ENCODE measurements at regions not wholly inside any gene's neighbourhood (a gene's known extent, or its start where the extent isn't known, plus 50 kb on each side); places are given as distances from the start of the nearest gene placed in this dataset.

- no peak for DNase-seq (ENCODE audit: low spot score)
- Histone ChIP-seq H3K79me2 (ENCODE audit: insufficient read depth, low read length) (no peaks in the 10 kb centered on the region), H3K4me2 (ENCODE audit: low read depth, low read length) (no peak overlapping the region), H3K9ac (ENCODE audit: insufficient read depth, low read depth, low read length) (no peak overlapping the region), H3K4me1 (ENCODE audit: insufficient read depth, low read length) (no peaks in the 10 kb centered on the region), H2AFZ (ENCODE audit: low read length) (no peak overlapping the region), H3K9me3 (ENCODE audit: low read length) (no peaks in the 10 kb centered on the region), H3K36me3 (replicated peaks in 1 of 2; ENCODE audit: control insufficient read depth in 1 of 2, insufficient read depth in 2 of 2, low read length in 2 of 2) (no peaks in the 10 kb centered on the region), H3K27ac (ENCODE audit: extremely low read length, insufficient read depth, low read length) (no peak overlapping the region), H3K4me3 (replicated peaks in 1 of 3; ENCODE audit: insufficient read depth in 1 of 3, low read depth in 2 of 3, low read length in 3 of 3) (no peak overlapping the region), H4K20me1 (ENCODE audit: insufficient read depth, low read length) (no peaks in the 10 kb centered on the region), H3K27me3 (ENCODE audit: control insufficient read depth in 1 of 2, insufficient read depth in 2 of 2, low read length in 2 of 2) (no peaks in the 10 kb centered on the region)
- ATAC-seq = no peak
- ChIA-PET CTCF (ENCODE audit: low intra/inter-chr PET ratio, low total read pairs) (no interaction called here), POLR2A (no interaction called here)
- FAIRE-seq = no peak
- WGBS (ENCODE audit: low lambda C conversion rate) = 0% methylated on average over 5 of the region's 5 CpGs
- in situ Hi-C loops (cut with HindIII; ENCODE audit: extremely low pct_ligation_motif_present, low pct_unique_long_range_greater_than_20kb) = no loop called here
- no TSS peak for BruUV-seq (replicated peaks)
- TF ChIP-seq MYNN (CRISPR knock-in tag; IDR thresholded peaks at IDR 0.05; ENCODE audit: low read depth) (no peak), CREB1 (IDR thresholded peaks at IDR 0.05) (peak; percentile 52), CREB1 (CRISPR knock-in tag; IDR thresholded peaks at IDR 0.05) (no peak)
- intact Hi-C loops (cut with micrococcal nuclease; ENCODE audit: unreplicated experiment) = no loop called here
Measured at GRCh38 chr12:13834241-13834640, 147.2 kb downstream of the GRIN2B start.

- CTCF ChIA-PET (ENCODE audit: low intra/inter-chr PET ratio, low total read pairs) = no interaction called here
- no TSS peak for BruUV-seq (replicated peaks)
- Histone ChIP-seq H3K9ac (ENCODE audit: insufficient read depth, low read depth, low read length) (no peak overlapping the region), H2AFZ (ENCODE audit: low read length) (no peak overlapping the region), H3K79me2 (ENCODE audit: insufficient read depth, low read length) (no peaks in the 10 kb centered on the region), H3K36me3 (replicated peaks in 1 of 2; ENCODE audit: control insufficient read depth in 1 of 2, insufficient read depth in 2 of 2, low read length in 2 of 2) (no peaks in the 10 kb centered on the region), H3K4me1 (ENCODE audit: insufficient read depth, low read length) (no peaks in the 10 kb centered on the region), H4K20me1 (ENCODE audit: insufficient read depth, low read length) (no peaks in the 10 kb centered on the region), H3K9me3 (ENCODE audit: low read length) (no peaks in the 10 kb centered on the region), H3K27me3 (ENCODE audit: control insufficient read depth in 1 of 2, insufficient read depth in 2 of 2, low read length in 2 of 2) (no peaks in the 10 kb centered on the region), H3K4me2 (ENCODE audit: low read depth, low read length) (no peak overlapping the region), H3K27ac (ENCODE audit: extremely low read length, insufficient read depth, low read length) (no peak overlapping the region), H3K4me3 (replicated peaks in 1 of 3; ENCODE audit: insufficient read depth in 1 of 3, low read depth in 2 of 3, low read length in 3 of 3) (no peak overlapping the region)
- WGBS (ENCODE audit: low lambda C conversion rate) = 8% methylated on average over 7 of the region's 7 CpGs
- FAIRE-seq (no peak), ATAC-seq (peak; percentile 43; the same call in 1 of the 3 replicates), DNase-seq (ENCODE audit: low spot score) (no peak)
- intact Hi-C loops (cut with micrococcal nuclease; ENCODE audit: unreplicated experiment) = no loop called here
- POLR2A ChIA-PET = no interaction called here
- in situ Hi-C loops (cut with HindIII; ENCODE audit: extremely low pct_ligation_motif_present, low pct_unique_long_range_greater_than_20kb) = no loop called here
- TF ChIP-seq, protein P1, sequence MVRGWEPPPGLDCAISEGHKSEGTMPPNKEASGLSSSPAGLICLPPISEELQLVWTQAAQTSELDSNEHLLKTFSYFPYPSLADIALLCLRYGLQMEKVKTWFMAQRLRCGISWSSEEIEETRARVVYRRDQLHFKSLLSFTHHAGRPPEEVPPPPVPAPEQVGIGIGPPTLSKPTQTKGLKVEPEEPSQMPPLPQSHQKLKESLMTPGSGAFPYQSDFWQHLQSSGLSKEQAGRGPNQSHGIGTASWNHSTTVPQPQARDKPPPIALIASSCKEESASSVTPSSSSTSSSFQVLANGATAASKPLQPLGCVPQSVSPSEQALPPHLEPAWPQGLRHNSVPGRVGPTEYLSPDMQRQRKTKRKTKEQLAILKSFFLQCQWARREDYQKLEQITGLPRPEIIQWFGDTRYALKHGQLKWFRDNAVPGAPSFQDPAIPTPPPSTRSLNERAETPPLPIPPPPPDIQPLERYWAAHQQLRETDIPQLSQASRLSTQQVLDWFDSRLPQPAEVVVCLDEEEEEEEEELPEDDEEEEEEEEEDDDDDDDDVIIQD (CRISPR knock-in tag; IDR thresholded peaks at IDR 0.05; ENCODE audit: low read depth) = no peak
- no peak for TF ChIP-seq ZFP90 (CRISPR knock-in tag; IDR thresholded peaks at IDR 0.05; ENCODE audit: borderline replicate concordance)
- no peak for TF ChIP-seq TFDP1 (CRISPR knock-in tag; IDR thresholded peaks at IDR 0.05; ENCODE audit: borderline replicate concordance)
- no peak for TF ChIP-seq ATF5 (CRISPR knock-in tag; IDR thresholded peaks at IDR 0.05; ENCODE audit: low read depth)
- TF ChIP-seq KDM5A (IDR thresholded peaks at IDR 0.05; ENCODE audit: borderline replicate concordance, low read length) = no peak
- TF ChIP-seq ZNF256 (CRISPR knock-in tag; conservative IDR thresholded peaks at IDR 0.05) = no peak
- no peak for TF ChIP-seq TRIM24 (CRISPR knock-in tag; IDR thresholded peaks at IDR 0.05)
- no peak for TF ChIP-seq ZNF567 (CRISPR knock-in tag; IDR thresholded peaks at IDR 0.05; ENCODE audit: borderline replicate concordance)
- TF ChIP-seq SPEN (CRISPR knock-in tag; IDR thresholded peaks at IDR 0.05; ENCODE audit: low read depth) = no peak
- TF ChIP-seq ZNF788 (CRISPR knock-in tag; IDR thresholded peaks at IDR 0.05; ENCODE audit: borderline replicate concordance) = no peak
- no peak for TF ChIP-seq ZFP37 (CRISPR knock-in tag; IDR thresholded peaks at IDR 0.05; ENCODE audit: borderline replicate concordance)
- TF ChIP-seq ARHGAP35 (CRISPR knock-in tag; IDR thresholded peaks at IDR 0.05; ENCODE audit: borderline replicate concordance) = no peak
- TF ChIP-seq SRSF4 (IDR thresholded peaks at IDR 0.05; ENCODE audit: low read depth, low read length, poor library complexity, severe bottlenecking) = no peak
- TF ChIP-seq ZSCAN25 (CRISPR knock-in tag; IDR thresholded peaks at IDR 0.05) = no peak
- TF ChIP-seq ZNF713 (CRISPR knock-in tag; IDR thresholded peaks at IDR 0.05) = no peak
Measured at GRCh38 chr12:13817131-13817530, 164.3 kb downstream of the GRIN2B start.

All from HepG2 (cell line).